Endodermal cell (in vitro differentiated cells): ENCODE measurements at regions not wholly inside any gene's neighbourhood (a gene's known extent, or its start where the extent isn't known, plus 50 kb on each side); places are given as distances from the start of the nearest gene placed in this dataset.

Source experiments
- DNase-seq: peaks from one replicate; pipeline ENCODE4 v3.0.0-alpha.2; 2017
- H3K27ac ChIP-seq: 2 replicates; pipeline ENCODE4 v1.5.1; 2013; ENCODE audit warnings: mild to moderate bottlenecking, low read depth, low read length, moderate library complexity
- H3K27me3 ChIP-seq: 2 replicates; pipeline ENCODE4 v1.6.1; 2013; ENCODE audit warnings: mild to moderate bottlenecking, low read length, moderate library complexity; ENCODE audit not compliant: insufficient read depth, control insufficient read depth, poor library complexity, severe bottlenecking
- H3K36me3 ChIP-seq: 2 replicates; pipeline ENCODE4 v1.7.0; 2013; ENCODE audit warnings: mild to moderate bottlenecking, low read length, moderate library complexity; ENCODE audit not compliant: control insufficient read depth, insufficient read depth
- H3K4me1 ChIP-seq: one replicate; pipeline ENCODE4 v1.7.0; 2013; ENCODE audit warnings: low read length; ENCODE audit not compliant: control insufficient read depth, insufficient read depth
- H3K4me3 ChIP-seq: 2 replicates; pipeline ENCODE4 v1.5.1; 2013; ENCODE audit warnings: mild to moderate bottlenecking, low read length, moderate library complexity
- H3K9ac ChIP-seq: 2 replicates; pipeline ENCODE4 v1.6.1; 2013; ENCODE audit warnings: mild to moderate bottlenecking, low read length, moderate library complexity; ENCODE audit not compliant: poor library complexity, severe bottlenecking; ENCODE audit errors: extremely low read depth
- H3K9me3 ChIP-seq: 2 replicates; pipeline ENCODE4 v1.6.1; 2013; ENCODE audit warnings: mild to moderate bottlenecking, low read length, moderate library complexity; ENCODE audit not compliant: control insufficient read depth
- H3K27ac Mint-ChIP-seq: 2 replicates; pipeline ENCODE4 v1.8.0; 2020; ENCODE audit warnings: mixed read lengths
- H3K27me3 Mint-ChIP-seq: 2 replicates; pipeline ENCODE4 v1.8.0; 2021; ENCODE audit warnings: mild to moderate bottlenecking, mixed read lengths; ENCODE audit not compliant: insufficient read depth
- H3K36me3 Mint-ChIP-seq: 2 replicates; pipeline ENCODE4 v1.8.0; 2020; ENCODE audit warnings: low read depth, mixed read lengths
- H3K4me1 Mint-ChIP-seq: 2 replicates; pipeline ENCODE4 v1.8.0; 2020; ENCODE audit warnings: mixed read lengths
- H3K4me3 Mint-ChIP-seq: 2 replicates; pipeline ENCODE4 v1.8.0; 2020; ENCODE audit warnings: mild to moderate bottlenecking, moderate library complexity, mixed read lengths
- H3K9me3 Mint-ChIP-seq: 2 replicates; pipeline ENCODE4 v1.8.0; 2020; ENCODE audit warnings: mild to moderate bottlenecking, mixed read lengths
- WGBS, 2 experiments: methylation state at CpG; one replicate each; pipeline versions ENCODE4 v1.1.5 to v1.1.7; 2013; ENCODE audit warnings: missing lambda C conversion rate in 2 of 2, mixed read lengths in 1 of 2; ENCODE audit not compliant: insufficient coverage in 1 of 2, insufficient read length in 1 of 2; 5-methylcytosine and 5-hydroxymethylcytosine counted together
- TF ChIP-seq, protein P1 (sequence below): fragments of 200-600 bp; sonication (generic); conservative IDR thresholded peaks from 2 replicates; pipeline ENCODE4 v1.5.0; 2021; ENCODE audit warnings: antibody characterized with exemption, mild to moderate bottlenecking

DNA sequence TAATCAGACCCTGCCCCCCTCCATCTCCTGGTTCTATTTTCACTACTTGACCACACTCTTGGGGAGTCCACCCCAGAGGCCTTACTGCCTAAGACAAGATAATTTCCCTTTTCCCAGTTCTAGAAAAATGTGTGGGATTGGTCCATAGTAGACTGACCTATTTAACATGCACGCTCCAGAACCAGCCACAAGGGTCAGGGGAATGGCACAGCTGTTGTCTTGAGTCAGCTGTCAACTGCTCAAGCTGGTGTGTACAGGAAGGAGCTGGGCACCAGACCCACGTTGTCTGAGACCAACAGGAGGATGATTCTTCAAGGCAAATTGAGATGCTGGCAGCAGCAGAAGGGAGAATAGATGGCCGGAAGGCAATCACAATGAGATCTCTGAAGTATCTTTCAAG, 280.5 kb downstream of the UQCRFS1 start:
- Histone ChIP-seq H3K36me3 (no peaks in the 10 kb centered on the region), H3K4me1 (no peaks in the 10 kb centered on the region), H3K9ac (no peak overlapping the region), H3K4me3 (no peak overlapping the region), H3K9me3 (no peaks in the 10 kb centered on the region), H3K27me3 (no peaks in the 10 kb centered on the region), H3K27ac (no peak overlapping the region)
- no peak for DNase-seq
- Mint-ChIP-seq H3K4me3 (no peak overlapping the region), H3K4me1 (no peaks in the 10 kb centered on the region), H3K9me3 (no peaks in the 10 kb centered on the region), H3K27me3 (peaks cover 10% of the 10 kb centered on the region), H3K27ac (no peak overlapping the region), H3K36me3 (no peaks in the 10 kb centered on the region)
- WGBS, 2 experiments: 89% methylated on average over 3 of the region's 3 CpGs
- TF ChIP-seq, protein P1, sequence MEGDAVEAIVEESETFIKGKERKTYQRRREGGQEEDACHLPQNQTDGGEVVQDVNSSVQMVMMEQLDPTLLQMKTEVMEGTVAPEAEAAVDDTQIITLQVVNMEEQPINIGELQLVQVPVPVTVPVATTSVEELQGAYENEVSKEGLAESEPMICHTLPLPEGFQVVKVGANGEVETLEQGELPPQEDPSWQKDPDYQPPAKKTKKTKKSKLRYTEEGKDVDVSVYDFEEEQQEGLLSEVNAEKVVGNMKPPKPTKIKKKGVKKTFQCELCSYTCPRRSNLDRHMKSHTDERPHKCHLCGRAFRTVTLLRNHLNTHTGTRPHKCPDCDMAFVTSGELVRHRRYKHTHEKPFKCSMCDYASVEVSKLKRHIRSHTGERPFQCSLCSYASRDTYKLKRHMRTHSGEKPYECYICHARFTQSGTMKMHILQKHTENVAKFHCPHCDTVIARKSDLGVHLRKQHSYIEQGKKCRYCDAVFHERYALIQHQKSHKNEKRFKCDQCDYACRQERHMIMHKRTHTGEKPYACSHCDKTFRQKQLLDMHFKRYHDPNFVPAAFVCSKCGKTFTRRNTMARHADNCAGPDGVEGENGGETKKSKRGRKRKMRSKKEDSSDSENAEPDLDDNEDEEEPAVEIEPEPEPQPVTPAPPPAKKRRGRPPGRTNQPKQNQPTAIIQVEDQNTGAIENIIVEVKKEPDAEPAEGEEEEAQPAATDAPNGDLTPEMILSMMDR: no peak

DNA sequence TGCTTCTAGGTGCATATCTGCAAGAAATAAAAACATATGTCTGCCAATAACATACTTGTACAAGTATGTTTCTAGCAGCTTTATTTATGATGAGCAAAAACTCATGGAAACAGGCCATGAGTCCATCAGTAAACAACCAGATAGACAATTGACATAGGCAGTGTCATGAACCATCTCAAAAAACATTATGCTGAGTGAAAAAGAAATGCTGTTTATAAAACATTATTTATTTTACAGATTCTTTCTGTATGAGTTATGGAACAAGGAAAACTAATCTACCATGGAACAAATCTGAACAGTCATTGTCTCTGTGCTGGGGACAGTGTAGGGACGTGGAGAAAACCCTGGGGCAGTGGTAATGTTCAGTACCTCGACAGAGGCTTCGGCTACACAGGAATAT, 283.9 kb downstream of the UQCRFS1 start:
- Histone ChIP-seq H3K9me3 (no peaks in the 10 kb centered on the region), H3K27ac (no peak overlapping the region), H3K27me3 (no peaks in the 10 kb centered on the region), H3K9ac (no peak overlapping the region), H3K4me3 (no peak overlapping the region), H3K4me1 (no peaks in the 10 kb centered on the region), H3K36me3 (no peaks in the 10 kb centered on the region)
- Mint-ChIP-seq H3K27ac (no peak overlapping the region), H3K36me3 (no peaks in the 10 kb centered on the region), H3K27me3 (peaks cover 8% of the 10 kb centered on the region), H3K4me3 (no peak overlapping the region), H3K9me3 (no peaks in the 10 kb centered on the region), H3K4me1 (no peaks in the 10 kb centered on the region)
- DNase-seq: no peak
- 94 to 100% methylated on average over 3 of the region's 3 CpGs for WGBS, 2 experiments
- TF ChIP-seq, protein P1: no peak

DNA sequence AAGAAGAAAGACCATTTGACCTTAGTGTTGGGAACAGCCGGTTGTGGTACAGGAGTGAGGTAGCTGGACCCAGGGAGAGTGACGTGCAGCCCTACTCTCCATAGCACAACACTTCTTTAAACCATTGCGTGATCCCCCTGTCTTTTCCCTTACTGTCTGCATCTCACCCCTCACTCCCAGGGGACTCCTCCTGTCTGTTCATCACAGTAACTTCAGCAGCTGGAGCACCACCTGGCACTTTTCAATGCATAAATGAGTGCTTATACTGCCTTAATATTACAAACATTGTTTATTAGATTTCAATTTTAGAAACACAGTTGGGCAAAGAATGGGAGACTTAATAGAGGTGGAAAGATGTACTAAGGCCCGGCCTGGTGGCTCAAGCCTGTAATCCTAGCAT, 285.5 kb downstream of the UQCRFS1 start:
- TF ChIP-seq, protein P1: no peak
- H3K27me3 ChIP-seq: no peaks in the 10 kb centered on the region
- no peaks in the 10 kb centered on the region for H3K9me3 ChIP-seq
- Mint-ChIP-seq H3K4me1 (no peaks in the 10 kb centered on the region), H3K27ac (no peak overlapping the region), H3K9me3 (no peaks in the 10 kb centered on the region), H3K36me3 (no peaks in the 10 kb centered on the region), H3K4me3 (no peak overlapping the region), H3K27me3 (peaks cover 3% of the 10 kb centered on the region)
- WGBS, 2 experiments: 90 to 94% methylated on average over 2 to 4 of the region's 4 CpGs
- H3K4me3 ChIP-seq: no peak overlapping the region
- no peaks in the 10 kb centered on the region for H3K4me1 ChIP-seq
- DNase-seq: no peak
- H3K27ac ChIP-seq: no peak overlapping the region
- H3K9ac ChIP-seq: no peak overlapping the region
- H3K36me3 ChIP-seq: no peaks in the 10 kb centered on the region
